ENCODE measurements at regions not wholly inside any gene's neighbourhood (a gene's known extent, or its start where the extent isn't known, plus 50 kb on each side); places are given as distances from the start of the nearest gene placed in this dataset.

DNA sequence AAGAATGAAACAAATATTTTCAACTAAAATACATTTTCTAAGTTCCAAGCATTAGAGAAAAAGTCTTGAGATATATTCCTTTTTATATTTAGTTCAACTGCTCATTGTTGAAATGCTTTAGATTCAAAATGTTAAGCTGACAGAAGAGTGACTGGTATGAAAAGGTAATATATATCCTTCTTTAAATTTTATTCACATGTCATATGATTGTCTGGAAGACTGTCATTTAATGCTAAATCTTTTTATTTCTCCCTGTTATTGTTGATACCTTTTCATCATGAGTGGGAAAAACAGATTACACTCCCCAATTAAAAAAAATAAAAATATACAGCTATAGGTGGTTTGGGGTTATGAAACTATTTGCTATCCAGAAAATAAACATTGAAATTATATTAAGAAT is 965.4 kb downstream of the JRKL start:
- Histone ChIP-seq H3K9me3 (no peaks in the 10 kb centered on the region), H3K27ac (no peak overlapping the region), H3K27me3 (replicated peaks in 1 of 7) (no peaks in the 10 kb centered on the region), H3K36me3 (no peaks in the 10 kb centered on the region), H3K4me3 (no peak overlapping the region), H3K4me1 (no peaks in the 10 kb centered on the region)
- no peak for DNase-seq
- intact Hi-C loops (cut with DNase I; ENCODE audit: low total_unique reads) = no loop called here
- no peak for TF ChIP-seq POLR2AphosphoS5 (IDR thresholded peaks at IDR 0.05)
- TF ChIP-seq, protein P1, sequence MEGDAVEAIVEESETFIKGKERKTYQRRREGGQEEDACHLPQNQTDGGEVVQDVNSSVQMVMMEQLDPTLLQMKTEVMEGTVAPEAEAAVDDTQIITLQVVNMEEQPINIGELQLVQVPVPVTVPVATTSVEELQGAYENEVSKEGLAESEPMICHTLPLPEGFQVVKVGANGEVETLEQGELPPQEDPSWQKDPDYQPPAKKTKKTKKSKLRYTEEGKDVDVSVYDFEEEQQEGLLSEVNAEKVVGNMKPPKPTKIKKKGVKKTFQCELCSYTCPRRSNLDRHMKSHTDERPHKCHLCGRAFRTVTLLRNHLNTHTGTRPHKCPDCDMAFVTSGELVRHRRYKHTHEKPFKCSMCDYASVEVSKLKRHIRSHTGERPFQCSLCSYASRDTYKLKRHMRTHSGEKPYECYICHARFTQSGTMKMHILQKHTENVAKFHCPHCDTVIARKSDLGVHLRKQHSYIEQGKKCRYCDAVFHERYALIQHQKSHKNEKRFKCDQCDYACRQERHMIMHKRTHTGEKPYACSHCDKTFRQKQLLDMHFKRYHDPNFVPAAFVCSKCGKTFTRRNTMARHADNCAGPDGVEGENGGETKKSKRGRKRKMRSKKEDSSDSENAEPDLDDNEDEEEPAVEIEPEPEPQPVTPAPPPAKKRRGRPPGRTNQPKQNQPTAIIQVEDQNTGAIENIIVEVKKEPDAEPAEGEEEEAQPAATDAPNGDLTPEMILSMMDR (IDR thresholded peaks at IDR 0.05 in 8 of 11, conservative IDR thresholded peaks at IDR 0.05 in 3 of 11) = no peak
- no peak for TF ChIP-seq POLR2A (IDR thresholded peaks at IDR 0.05)

- DNase-seq = no peak
- Histone ChIP-seq H3K4me1 (no peaks in the 10 kb centered on the region), H3K4me3 (no peak overlapping the region), H3K27me3 (replicated peaks in 1 of 7) (no peaks in the 10 kb centered on the region), H3K9me3 (no peaks in the 10 kb centered on the region), H3K27ac (no peak overlapping the region), H3K36me3 (no peaks in the 10 kb centered on the region)
- WGBS, 5 donors = 64 to 82% (median 75%) methylated on average over 3 of the region's 3 CpGs
- intact Hi-C loops (cut with DNase I; ENCODE audit: low total_unique reads) = no loop called here
- TF ChIP-seq, protein P1 (IDR thresholded peaks at IDR 0.05 in 8 of 11, conservative IDR thresholded peaks at IDR 0.05 in 3 of 11) = no peak
- TF ChIP-seq POLR2A (IDR thresholded peaks at IDR 0.05) (no peak), POLR2AphosphoS5 (IDR thresholded peaks at IDR 0.05) (no peak)
Measured at GRCh38 chr11:97356144-97356543, 966.3 kb downstream of the JRKL start.

GRCh38 chr11:97359016-97359415 is 969.2 kb downstream of the JRKL start:
- no peaks in the 10 kb centered on the region for H3K36me3 ChIP-seq
- WGBS, 5 donors = 89 to 99% (median 91%) methylated on average over 4 of the region's 4 CpGs
- H3K27ac ChIP-seq = no peak overlapping the region
- DNase-seq = no peak
- no peak overlapping the region for H3K4me3 ChIP-seq
- H3K9me3 ChIP-seq = peaks cover 0 to 6% (median 0%) of the 10 kb centered on the region in 8 donors
- no peaks in the 10 kb centered on the region for H3K27me3 ChIP-seq (replicated peaks in 1 of 7)
- no peak for TF ChIP-seq POLR2A (IDR thresholded peaks at IDR 0.05)
- H3K4me1 ChIP-seq = no peaks in the 10 kb centered on the region
- intact Hi-C loops (cut with DNase I; ENCODE audit: low total_unique reads) = no loop called here

DNA sequence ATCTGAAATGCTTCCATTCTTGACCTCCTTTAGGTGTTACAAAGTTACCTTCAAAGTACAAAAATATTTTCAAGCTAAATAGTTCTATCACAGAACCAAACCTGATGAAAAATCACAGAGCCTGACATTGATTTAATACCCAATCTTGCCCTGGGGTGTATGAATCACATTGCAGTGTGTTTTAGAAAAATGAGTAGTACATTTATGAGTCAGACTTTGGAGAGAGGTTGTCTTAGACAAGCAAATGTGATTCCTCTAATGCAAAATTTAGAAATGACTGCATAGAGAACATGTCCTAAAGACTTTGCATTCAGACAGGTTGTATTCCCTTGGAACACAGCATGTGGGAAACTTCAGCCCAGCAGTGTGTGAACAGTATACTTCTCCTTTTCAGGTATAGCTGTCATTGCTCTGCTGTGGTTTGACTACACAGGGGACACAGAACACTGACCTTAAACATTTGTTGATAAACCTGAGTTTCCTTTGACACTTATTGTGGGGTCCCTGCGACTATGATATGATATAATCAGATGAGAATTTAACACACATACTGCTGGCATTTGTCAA is 972.1 kb downstream of the JRKL start:
- H3K27ac ChIP-seq = no peak overlapping the region
- intact Hi-C loops (cut with DNase I; ENCODE audit: low total_unique reads) = no loop called here
- H3K4me1 ChIP-seq = no peaks in the 10 kb centered on the region

GRCh38 chr11:97363331-97363730 is 973.5 kb downstream of the JRKL start:
- TF ChIP-seq POLR2A (IDR thresholded peaks at IDR 0.05) = no peak
- no peak for TF ChIP-seq POLR2AphosphoS5 (IDR thresholded peaks at IDR 0.05)
- TF ChIP-seq, protein P1 (IDR thresholded peaks at IDR 0.05 in 8 of 11, conservative IDR thresholded peaks at IDR 0.05 in 3 of 11) = no peak
- Histone ChIP-seq H3K36me3 (no peaks in the 10 kb centered on the region), H3K4me3 (no peak overlapping the region), H3K9me3 (peaks cover 0 to 39% (median 27%) of the 10 kb centered on the region in 8 donors), H3K27ac (no peak overlapping the region), H3K27me3 (replicated peaks in 1 of 7) (no peaks in the 10 kb centered on the region), H3K4me1 (no peaks in the 10 kb centered on the region)
- intact Hi-C loops (cut with DNase I; ENCODE audit: low total_unique reads) = no loop called here
- no peak for DNase-seq

More for the DNA sequence above, 972.1 kb downstream of the JRKL start:
- 59 to 78% (median 68%) methylated on average over 1 of the region's 1 CpG for WGBS, 5 donors
- DNase-seq = no peak
- Histone ChIP-seq H3K9me3 (peaks cover 0 to 25% (median 12%) of the 10 kb centered on the region in 8 donors), H3K36me3 (no peaks in the 10 kb centered on the region), H3K4me3 (no peak overlapping the region), H3K27me3 (replicated peaks in 1 of 7) (no peaks in the 10 kb centered on the region)
- TF ChIP-seq POLR2A (IDR thresholded peaks at IDR 0.05) (no peak), POLR2AphosphoS5 (IDR thresholded peaks at IDR 0.05) (no peak)
